NCI-H2029 treated with DMSO at 0.1 percent for 48 hours (cell line): ENCODE measurements at regions not wholly inside any gene's neighbourhood (a gene's known extent, or its start where the extent isn't known, plus 50 kb on each side); places are given as distances from the start of the nearest gene placed in this dataset.

ENCODE experiments used
- DNase-seq: peaks from one replicate; lab custom pipeline; 2025; lab: John Stamatoyannopoulos, UW

DNA sequence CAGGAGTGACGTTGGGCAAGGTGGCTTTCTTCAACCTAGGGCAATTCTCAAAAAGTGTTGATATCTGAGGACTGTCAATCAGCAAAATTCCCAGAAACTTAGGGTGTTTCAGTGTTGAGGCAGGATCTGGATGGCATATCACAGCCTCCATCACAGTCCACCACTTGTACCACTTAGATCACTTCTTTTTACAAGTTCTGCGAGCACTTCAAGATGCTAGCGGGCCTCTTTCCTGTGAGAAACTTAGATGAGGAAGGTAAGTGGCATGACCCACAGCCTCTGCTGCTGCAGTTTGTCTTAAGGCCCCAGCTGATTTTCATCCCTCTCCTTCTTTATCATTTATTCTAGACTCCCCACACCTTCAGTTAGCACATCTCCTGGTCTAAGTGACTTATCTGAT, 295.4 kb upstream of the ZNF521 start:
- DNase-seq: no peak

DNA sequence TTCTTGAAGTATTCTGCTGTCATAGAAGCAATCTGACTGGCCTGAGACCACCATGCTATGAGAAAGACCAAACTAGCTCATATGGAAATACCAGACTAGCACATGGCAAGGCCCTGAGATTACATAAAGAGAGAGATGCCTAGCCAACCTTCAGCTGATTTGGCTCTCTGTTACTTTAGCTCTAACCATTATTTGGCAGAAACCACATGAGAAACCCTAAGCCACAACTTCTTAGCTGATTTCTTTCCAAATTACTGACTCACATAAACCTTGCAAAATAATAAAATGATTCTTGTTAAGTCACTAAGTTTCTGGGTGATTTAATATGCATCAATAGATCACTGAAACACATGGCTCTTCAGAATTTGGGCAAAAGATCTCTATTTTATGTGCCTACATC, 295.0 kb upstream of the ZNF521 start:
- DNase-seq: no peak

DNA sequence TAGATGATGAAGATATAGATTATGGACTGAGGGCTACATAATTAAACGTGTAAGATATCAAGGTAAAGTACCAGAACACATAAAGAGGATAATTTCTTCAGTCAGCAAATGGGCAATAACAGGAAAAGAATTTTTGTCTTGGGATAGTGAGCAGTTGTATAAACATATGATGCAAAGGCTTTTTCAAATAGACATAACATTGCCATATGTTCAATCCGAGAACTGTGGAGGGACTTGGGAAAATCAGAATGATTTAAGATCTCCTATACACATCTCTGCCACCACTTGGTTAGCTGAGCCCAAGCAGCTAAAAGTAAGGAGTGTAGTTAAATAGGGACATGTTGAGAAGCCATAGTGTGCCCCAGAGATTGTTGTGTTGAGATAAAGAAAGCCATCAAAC, 287.6 kb upstream of the ZNF521 start:
- no peak for DNase-seq

DNA sequence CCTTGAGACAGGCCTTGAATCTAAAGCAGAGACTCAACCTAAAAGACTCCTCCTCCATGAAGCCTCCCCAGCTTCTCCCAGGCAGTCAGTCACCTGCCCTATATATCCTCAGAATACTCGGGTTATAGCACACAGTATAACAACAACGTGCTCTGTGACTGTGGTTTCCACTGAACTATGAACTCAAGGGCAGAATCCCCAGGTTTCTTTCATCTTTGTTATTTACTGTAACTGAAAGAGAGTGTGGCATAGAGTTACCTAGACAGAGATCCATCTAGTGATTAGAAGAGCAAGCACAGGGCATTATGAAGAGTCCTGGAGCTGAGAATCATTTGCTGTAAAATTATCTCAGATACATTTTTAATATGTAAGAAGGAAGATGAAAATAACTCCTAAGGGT, 281.6 kb upstream of the ZNF521 start:
- DNase-seq: no peak

DNA sequence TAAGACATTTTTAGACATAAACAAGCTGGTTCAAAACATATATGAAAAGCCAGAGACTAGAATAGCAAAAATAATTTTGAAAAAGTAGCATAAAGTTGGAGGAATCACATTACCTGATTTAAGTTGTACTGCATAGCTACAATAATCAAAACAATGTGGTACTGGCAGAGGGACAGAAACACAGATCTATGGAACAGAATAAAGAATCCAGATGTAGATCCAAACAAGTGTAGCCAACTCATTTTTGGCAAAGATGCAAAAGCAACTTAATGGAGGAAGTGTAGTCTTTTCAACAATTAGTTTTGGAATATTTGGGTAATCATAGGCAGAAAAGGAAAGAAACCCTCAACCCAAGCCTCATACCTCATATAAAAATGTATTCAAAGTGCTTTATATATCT, 278.7 kb upstream of the ZNF521 start:
- no peak for DNase-seq

DNA sequence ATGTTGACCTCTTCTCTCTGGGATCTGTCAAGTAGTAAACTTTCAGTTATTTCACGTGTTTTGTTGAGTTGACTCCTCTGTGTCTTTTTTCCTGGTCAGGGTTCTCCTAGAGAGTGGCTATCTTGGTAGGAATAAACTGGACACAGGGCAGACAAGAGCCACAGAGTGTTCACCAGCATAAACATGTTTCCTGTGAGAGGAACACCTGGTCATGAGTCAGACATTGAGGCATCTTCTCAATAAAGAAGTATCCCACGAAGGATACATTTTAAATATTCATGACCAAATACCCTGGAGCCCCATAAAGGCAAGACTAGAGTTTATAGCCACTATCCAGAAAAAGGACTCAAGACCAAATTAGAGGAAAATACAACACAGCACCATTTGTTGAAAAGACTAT, 269.7 kb upstream of the ZNF521 start:
- DNase-seq: no peak

DNA sequence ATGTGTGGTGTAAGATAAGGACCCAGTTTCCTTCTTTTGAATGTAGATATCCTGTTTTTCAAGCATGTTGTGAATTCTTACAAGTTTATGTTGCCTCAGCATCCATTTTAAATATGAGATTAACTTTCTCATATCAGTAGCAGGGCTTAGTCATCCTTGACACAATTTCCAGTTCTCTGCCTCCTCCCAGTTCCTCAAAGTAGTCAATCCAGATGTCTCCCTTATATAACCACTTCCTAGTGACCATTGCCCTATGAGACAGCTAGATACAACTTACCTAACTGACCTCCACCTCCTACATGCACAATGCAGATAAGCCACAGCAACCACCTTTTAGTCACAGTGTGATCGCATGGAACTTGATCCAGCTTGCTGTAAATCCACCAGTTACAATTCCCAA, 269.2 kb upstream of the ZNF521 start:
- no peak for DNase-seq

DNA sequence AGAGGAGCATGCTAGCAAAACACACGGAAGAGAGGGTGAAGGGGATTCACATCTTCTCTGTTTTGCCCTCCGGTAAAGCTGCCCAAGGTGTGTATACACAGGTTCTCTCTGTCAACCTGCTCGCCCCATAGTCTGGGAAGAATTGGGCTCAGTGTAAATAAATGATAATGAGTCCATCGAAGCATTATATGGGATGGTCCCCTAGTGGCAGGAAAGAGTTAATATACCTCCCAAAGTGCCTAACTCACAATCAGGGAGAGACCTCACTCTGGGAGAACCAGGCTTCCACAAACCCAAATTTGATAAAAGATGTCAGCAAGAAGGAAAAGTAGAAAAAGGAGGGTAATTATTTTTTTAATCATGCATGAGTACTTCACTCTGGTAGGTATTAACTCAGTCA, 262.2 kb upstream of the ZNF521 start:
- DNase-seq: no peak

DNA sequence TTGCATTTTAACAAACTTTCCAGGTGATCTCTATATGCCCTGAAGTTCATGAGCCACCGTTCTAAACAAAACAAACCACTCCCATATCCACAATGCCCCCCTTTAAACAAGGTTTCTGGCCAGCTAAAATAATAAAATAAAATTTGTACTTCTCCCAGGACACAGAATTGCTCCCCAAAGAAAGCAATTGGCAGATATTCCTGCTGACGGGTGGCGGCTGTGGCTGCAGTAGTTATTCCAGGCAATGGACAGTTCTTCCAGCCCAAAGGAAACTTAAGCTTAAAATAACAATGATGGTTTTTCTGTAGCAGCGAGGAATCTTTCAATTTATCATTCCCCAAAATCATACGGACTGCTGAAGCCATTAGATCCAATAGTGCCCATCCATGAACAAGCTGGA, 260.5 kb upstream of the ZNF521 start:
- no peak for DNase-seq

DNA sequence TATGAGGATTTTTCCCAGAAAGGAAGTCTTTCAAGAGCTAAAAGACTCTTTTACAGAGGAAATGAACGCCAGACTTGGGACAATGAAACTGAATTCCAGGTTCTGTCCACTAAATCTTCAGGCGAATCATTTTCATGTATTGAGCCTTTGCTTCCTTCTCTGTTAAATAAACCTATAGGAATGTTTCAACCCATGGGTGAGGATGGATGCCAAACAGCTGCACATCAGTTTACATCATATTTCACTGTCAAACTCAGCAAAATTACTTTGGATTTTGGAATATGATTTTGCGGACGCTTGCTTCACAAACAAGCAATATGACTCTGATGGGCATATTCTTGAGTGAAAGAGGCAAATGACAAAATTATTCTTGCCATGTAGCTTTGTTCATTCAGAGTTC, 256.1 kb upstream of the ZNF521 start:
- no peak for DNase-seq

DNA sequence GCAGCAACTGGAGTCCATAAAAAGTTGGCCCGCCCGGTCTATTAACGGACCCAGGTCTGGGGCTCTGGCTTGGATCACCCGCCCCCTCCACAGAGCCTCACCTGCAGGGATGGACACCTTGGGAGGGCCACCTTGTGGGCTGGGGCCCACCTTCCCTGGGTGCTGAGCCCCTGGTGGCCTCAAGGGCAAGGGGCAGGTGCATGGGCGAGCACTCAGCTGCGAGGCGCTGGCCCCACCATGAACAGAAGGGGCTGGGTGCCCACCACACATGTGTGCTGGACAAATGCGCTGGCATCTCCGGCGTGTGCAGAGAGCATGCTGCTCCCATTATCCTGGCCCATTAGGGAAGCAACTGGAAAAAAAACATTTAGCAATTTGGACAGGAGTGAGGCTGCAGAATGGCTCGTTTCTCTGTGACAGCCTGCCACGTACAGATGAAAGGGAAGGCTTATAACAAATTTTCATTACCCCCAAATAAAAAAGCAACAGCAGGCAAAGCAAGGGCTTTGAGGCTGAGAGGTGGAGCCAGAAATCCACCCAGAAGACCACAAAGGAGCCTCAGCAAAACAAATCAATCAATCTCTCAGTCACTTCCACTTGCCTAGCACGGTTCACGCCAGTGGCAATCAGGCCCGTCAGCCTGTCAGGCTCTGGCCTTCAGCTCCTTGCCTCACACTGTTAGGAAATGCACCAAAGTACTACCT, 253.1 kb upstream of the ZNF521 start:
- no peak for DNase-seq

DNA sequence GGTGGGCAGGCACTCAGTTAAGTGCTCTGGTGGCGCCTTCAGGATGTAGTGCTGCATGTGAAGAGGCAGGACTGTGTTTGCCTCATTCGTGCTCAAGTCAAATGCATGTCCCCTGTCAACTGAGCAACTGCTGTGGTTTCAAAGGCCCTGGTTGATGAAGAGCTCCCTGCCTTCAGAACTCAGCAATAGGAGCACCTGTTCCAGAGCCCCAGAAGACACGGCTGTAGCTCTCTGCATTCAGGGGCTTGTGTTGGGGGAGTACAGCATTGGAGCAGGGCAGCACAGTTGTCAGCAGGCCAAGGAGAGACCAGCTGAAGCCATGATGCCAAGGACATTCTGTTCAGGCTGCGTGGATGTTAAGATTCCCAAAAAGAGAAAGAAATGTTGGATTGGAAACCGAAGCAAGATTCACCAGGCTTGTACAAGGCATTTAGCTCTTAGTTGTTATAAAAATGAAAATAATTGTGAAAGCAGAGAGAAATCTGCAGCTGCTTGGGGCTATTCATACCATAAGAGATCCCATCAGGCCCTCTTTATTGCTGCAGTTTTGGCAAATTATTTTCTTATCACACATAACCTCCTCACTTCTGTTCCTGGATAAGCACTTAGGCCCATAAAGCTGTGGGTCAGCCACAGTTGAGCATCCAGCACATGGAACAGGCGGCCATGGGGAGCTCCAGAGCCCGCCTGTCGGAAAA, 252.4 kb upstream of the ZNF521 start:
- DNase-seq: no peak

DNA sequence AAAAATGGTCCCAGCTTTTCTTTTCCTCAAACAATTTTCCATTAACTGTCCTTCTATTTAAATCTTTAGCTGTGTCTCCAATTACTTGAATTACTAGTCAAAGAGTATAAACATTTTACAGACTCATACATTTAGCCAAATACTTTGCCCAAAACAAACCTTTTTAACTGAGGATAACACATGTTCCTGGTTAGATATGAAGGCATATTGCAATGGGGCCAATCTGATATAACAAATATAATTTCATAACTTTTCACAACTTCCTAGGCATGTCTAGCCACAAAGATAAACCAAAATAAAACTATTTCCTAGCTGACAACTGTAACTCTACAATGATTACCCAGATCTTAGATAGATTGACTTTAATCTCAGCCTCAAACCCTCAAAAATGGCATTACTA, 247.5 kb upstream of the ZNF521 start:
- no peak for DNase-seq

DNA sequence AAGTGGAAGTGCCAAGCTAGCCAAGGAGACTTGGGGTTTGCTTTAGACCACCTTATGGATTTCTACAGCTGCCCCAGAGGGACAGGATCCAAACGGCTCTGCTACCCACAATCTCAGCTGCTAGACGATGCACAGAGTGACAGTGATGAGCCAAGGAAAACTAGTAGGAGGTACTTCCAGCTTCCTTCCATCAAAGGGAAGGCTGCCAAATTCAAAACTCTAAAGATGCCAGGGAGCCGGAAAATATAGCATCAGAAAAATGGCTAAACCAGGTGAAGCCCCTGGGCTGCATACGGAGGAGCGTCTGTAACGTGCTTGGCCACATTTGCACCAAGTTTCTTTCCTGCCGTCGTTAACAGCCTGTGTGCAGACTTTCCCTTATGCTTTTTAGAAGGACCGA, 245.5 kb upstream of the ZNF521 start:
- DNase-seq: no peak

DNA sequence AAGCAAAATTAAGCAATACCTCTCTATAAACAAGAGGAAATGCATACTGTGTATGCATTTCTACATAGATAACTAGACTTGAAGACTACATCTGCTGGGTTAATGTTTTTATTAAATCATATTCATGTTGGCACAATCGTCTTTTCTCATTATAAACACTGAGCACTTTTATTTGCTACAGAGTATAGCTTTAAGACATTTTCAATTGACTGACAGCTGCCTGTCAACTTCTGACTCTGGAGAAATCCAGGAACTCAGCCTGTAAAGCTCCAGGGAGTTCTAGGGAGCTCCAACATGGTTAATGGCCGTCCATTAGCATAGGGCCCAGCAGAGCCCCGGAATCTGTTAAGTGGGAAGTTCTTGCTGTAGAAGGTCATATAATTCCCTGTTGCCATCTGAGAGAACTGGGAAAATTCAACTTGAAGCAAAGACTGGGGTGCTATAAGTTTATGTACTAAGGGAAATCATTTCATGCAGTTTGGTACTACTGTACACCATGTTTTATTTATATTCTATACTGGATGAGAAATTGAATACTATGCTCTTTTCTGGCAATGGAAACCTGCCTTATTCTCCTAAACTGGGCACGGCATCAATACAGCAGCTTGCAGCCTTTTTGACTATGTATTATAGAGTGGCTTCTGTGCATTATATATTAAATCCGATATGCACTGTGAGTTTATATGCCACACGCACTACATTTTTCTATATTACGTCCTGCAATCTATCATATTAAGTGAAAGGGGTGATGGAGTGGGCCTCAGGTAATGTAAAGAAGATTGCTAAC, 243.5 kb upstream of the ZNF521 start:
- no peak for DNase-seq

DNA sequence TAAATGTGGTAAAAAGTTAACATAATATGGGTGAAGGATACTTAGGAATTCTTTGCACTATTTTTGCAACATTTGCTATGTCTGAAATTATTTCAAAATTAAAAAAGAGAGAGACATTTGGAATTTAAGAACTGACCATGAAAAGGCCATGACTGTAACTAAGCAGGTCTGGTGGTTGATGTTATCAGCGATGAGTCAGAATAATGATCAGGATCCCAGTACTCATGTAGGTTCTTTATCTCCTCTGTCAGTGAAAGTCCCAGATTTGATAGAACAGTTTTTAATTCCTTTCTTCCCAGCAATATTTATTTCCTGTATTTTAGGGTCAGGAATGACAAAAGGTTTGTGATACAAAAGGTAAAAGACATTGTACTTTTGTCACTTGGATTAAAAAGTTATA, 242.4 kb upstream of the ZNF521 start:
- no peak for DNase-seq

DNA sequence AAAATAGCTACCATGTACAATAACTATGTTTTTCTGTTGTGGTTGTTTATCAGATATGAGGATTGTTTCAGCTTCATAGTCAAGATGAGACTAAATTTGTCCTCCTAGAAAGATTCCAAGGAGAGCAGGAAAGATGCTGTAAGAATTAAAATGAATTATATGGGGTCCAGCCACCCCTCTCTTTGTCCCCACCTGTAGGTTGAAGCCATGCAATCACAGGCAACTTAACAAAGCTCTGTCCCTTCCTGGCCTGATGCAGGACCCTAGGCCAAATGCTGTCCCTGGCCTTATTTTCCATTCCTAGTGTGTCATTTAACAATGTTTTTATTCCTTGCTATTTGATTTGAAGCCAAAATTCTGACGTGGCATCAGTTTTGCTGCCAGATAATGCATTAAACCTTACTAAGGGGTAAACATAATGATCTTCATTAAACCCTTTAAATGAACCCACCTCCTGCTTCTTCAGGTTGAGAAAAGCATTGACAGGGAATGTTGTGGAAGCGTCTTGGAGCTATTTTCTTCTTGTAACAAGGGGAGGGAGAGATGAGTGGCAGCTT, 240.9 kb upstream of the ZNF521 start:
- DNase-seq: no peak

DNA sequence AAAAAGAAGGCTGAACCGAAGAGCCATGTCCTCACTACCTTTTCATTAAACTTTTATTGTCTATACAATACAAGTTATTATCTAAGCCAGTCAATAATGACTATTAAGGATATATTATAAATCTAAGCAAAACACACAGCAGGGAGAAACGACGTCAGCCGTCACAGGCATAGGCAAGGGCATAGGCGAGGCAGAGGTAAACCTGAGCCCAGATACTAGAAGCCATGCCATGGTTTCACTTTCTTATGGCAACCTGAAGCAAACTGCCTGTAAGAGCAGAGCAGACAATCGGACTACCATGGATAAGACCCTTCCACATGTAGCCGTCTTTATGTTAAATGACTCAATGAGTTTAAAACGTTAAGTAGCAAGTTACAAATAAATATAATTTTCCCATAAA, 238.5 kb upstream of the ZNF521 start:
- DNase-seq: no peak

DNA sequence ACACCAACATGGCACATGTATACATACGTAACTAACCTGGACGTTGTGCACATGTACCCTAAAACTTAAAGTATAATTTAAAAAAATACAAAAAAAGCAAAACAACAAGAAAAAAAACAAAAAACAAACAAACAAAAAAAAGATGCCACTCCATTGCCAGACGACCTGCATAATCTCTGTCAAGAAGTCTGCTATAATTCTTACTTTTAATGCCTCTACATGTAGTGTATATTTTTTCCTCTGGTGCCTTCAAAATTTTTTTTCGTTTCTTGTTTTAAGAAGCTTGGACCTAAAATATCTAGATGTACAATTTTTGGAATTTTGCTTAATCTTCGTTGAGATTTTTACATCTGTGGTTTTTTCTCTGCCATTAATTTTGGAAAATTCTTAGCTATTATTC, 235.6 kb upstream of the ZNF521 start:
- no peak for DNase-seq

DNA sequence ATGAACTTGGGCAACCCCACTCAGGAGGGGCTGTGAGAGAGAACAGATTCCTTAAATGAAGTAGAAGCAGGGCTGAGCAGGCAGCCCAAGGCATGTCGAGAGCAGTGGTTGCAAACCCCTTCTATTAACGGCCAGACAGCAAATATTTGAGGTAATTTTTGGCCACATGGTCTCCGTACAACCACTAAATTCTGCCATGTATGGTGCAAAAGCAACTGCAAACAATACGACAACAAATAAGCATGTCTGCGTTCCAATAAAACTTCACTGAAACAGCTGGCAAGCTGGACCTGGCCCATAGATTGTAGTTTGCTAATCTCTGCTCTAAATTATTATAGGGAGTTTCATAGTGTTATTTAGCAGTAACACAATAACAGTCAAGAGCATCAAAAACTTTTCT, 217.0 kb upstream of the ZNF521 start:
- DNase-seq: no peak

DNA sequence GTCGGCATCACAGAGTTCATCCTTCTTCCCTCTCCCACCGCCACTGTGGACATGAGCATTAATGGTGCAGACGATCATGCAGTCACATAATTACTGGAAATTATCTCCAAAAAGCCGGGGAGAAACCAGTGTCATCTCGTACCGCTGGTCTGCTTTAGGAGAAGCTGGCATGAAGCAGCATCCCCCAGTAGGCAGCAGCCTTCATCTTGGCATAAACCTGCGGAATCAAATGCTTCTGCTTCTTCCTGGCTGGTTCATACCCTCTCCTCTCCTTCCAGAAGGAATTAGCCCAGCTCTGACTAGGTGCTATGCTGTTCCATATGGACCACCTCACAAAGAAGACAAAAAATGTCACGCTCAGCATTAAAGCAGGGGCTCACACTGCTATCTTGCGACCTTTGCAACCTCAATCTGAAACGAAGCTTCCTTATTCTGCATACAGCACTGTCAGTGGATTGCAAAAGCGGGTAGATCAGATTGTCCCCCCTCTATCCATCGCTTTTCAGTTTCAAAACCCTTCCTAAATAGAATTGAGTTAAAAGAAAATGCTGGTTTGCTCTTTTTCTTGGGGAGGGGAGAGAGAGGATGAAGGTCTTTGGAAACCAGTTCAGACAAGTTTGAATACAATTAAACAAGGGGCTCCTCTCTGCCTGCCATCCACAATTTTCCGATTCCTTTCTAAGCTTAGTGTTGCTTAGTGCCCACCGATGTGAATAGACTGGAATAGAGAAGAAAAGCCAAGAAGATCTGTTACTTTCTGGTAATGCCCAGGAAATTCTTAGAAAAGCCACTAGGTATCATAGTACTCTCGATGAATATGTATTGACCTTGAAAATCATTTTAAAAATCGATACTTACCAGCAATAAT, 212.1 kb upstream of the ZNF521 start:
- no peak for DNase-seq

DNA sequence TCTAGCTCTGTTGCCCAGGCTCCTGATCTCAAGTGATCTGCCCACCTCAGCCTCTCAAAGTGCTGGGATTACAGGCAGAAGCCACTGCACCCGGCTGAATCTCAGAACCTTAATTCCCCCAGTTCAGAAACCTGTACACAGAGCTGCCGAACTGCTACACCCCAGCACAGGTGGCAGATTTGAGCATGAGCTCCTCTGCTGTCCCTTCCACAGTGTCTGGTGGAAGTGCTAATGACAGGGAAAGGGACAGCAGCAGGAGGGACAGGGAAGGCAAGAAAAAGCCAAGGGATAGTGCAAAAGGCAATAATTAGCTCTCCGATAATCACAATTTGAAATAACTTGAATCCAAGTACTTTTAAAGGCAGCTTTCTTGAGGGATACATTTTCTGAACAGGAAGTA, 211.4 kb upstream of the ZNF521 start:
- DNase-seq: no peak
